ENCODE measurements at regions not wholly inside any gene's neighbourhood (a gene's known extent, or its start where the extent isn't known, plus 50 kb on each side); places are given as distances from the start of the nearest gene placed in this dataset.
A peak's percentile ranks its signal among the peaks of the same experiment; 100 is the strongest.

DNA sequence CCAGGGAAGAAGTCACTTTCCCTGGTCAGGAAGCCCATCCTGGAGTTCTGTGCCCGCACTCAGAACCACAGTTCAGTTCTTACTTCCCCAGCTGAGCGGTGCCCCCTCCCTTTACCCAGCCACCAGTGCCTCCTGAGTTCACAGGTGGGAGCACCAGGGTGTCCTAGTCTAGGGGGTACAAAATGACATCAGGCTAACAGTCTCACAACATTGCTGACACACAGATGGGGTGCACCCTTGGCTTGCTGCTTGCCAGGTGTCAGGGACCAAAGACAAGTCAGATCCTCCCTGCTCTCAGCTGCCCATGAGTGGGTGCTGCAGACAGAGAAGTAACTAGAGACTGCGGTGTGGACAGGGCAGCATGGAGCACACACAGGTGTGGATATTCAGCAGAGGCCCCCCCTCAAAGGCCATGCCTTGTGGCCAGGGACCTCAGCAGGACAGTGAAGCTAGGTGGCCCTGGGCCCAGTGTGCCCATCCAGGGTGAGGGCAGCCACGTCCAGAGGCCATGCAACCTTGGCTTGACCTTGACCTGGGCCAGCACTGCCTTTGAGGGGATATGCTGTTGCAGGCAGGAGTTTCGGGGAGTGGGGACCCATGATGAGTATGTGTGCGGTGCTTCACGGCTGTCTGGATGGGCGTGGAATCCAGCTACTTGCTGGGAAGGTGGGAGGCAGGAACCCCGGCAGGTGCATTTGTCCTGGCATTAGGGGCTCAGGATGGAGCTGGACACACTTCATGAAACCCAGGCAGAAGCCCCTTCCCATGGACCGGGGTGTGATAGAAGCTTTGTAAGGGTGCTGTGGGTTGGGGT is 110.4 kb upstream of the FRMD1 start:
- no peak overlapping the region for H2BK120ac ChIP-seq (ENCODE audit: low read depth, low read length)
- H2BK5ac ChIP-seq (ENCODE audit: low read depth, low read length, poor library complexity, severe bottlenecking) = no peak overlapping the region
- ChIA-PET POLR2A (ENCODE audit: unreplicated experiment) (no interaction called here), CTCF (no interaction called here)
- no peaks in the 10 kb centered on the region for H3K79me1 ChIP-seq (ENCODE audit: low read depth in 1 of 2, low read length in 2 of 2)
- no peak overlapping the region for H2AK5ac ChIP-seq (ENCODE audit: low read depth, low read length)
- H3K9ac ChIP-seq (ENCODE audit: low read depth, low read length) = no peak overlapping the region
- no peak overlapping the region for H4K91ac ChIP-seq (ENCODE audit: insufficient read depth, low read depth, low read length)
- no peak overlapping the region for H2AK9ac ChIP-seq (replicated peaks; ENCODE audit: low read depth, low read length, poor library complexity)
- H3K23ac ChIP-seq (ENCODE audit: low read depth, low read length) = no peak overlapping the region
- no peak overlapping the region for H2BK20ac ChIP-seq (ENCODE audit: low read depth, low read length)
- H3K14ac ChIP-seq (replicated peaks; ENCODE audit: low read depth, low read length) = no peak overlapping the region
- H3K4me1 ChIP-seq (ENCODE audit: control insufficient read depth, insufficient read depth, low read length) = no peaks in the 10 kb centered on the region
- no peak overlapping the region for H3K27ac ChIP-seq (ENCODE audit: insufficient read depth, low read length)
- H2AFZ ChIP-seq (replicated peaks; ENCODE audit: low read length, poor library complexity) = peak overlapping the region; percentile 43
- in situ Hi-C loops (cut with MboI; ENCODE audit: low sequenced_read_pairs) (no loop called here), dilution Hi-C loops (cut with HindIII; ENCODE audit: low sequenced_read_pairs, unreplicated experiment) (no loop called here), intact Hi-C loops (cut with micrococcal nuclease) (no loop called here)
- H3K4me2 ChIP-seq (ENCODE audit: low read depth, low read length) = no peak overlapping the region
- no peak overlapping the region for H3K4ac ChIP-seq (ENCODE audit: low read depth, low read length)
- H3K36me3 ChIP-seq (ENCODE audit: control insufficient read depth, insufficient read depth, low read length) = no peaks in the 10 kb centered on the region
- no CpG with 5 or more reads among the region's 10 CpGs for WGBS, 2 experiments (ENCODE audit: extremely low coverage in 2 of 2, insufficient read length in 1 of 2)
- TF ChIP-seq CEBPB (IDR thresholded peaks at IDR 0.05; ENCODE audit: low read depth, low read length) (no peak), SMC3 (IDR thresholded peaks at IDR 0.05; ENCODE audit: low read depth, low read length) (no peak)
- no peak overlapping the region for H3K18ac ChIP-seq (ENCODE audit: low read depth, low read length)
- ATAC-seq (ENCODE audit: low read depth) (no peak), DNase-seq (no peak)
- BruUV-seq (replicated peaks) = no TSS peak
- H2BK15ac ChIP-seq (ENCODE audit: low read depth, low read length) = no peak overlapping the region
- H4K5ac ChIP-seq (ENCODE audit: low read depth, low read length) = no peak overlapping the region
- peaks cover 26% of the 10 kb centered on the region for H3K9me3 ChIP-seq (ENCODE audit: control insufficient read depth, insufficient read depth, low read length)
- H3K27me3 ChIP-seq (ENCODE audit: control insufficient read depth, insufficient read depth, low read length) = no peaks in the 10 kb centered on the region
- H3K56ac ChIP-seq (ENCODE audit: extremely low read depth, insufficient read depth, low read length) = no peak overlapping the region
- no peaks in the 10 kb centered on the region for H4K20me1 ChIP-seq (ENCODE audit: insufficient read depth, low read length)
- no peak overlapping the region for H3K4me3 ChIP-seq (ENCODE audit: insufficient read depth, low read depth, low read length)
- H3K9me1 ChIP-seq (ENCODE audit: insufficient read depth, low read length) = no peaks in the 10 kb centered on the region
- H4K8ac ChIP-seq (ENCODE audit: low read depth in 2 of 2, low read length in 2 of 2) = no peak overlapping the region

All from IMR-90 (cell line).